Thyroid gland (tissue), 4 donors: ENCODE measurements at regions not wholly inside any gene's neighbourhood (a gene's known extent, or its start where the extent isn't known, plus 50 kb on each side); places are given as distances from the start of the nearest gene placed in this dataset.

Source experiments
- DNase-seq, 2 donors: peaks; one replicate each; pipeline ENCODE4 v3.0.0-alpha.2; 2019
- H3K27ac ChIP-seq, 3 donors: fragments of 200-600 bp; sonication (generic); 1 replicate in 2 of 3; 2 replicates in 1 of 3; pipeline ENCODE4 v1.5.1; 2016 to 2019; ENCODE audit warnings: mild to moderate bottlenecking in 1 of 3, moderate library complexity in 1 of 3
- H3K27me3 ChIP-seq: fragments of 200-600 bp; sonication (generic); one replicate; pipeline ENCODE4 v1.5.1; 2019
- H3K36me3 ChIP-seq, 2 donors: fragments of 200-600 bp; sonication (generic); one replicate each; pipeline ENCODE4 v1.5.1; 2016 to 2019
- H3K4me1 ChIP-seq, 2 donors: fragments of 200-600 bp; sonication (generic); one replicate each; pipeline ENCODE4 v1.5.1; 2017 to 2019
- H3K4me3 ChIP-seq, 3 donors: fragments of 200-600 bp; sonication (generic); replicated peaks in 1 of 3; 1 replicate in 2 of 3; 2 replicates in 1 of 3; pipeline ENCODE4 v1.5.1; 2016; ENCODE audit warnings: mild to moderate bottlenecking in 1 of 3
- H3K9me3 ChIP-seq: fragments of 200-600 bp; sonication (generic); one replicate; pipeline ENCODE4 v1.5.1; 2017
- CTCF ChIP-seq, 6 experiments: fragments of 200-600 bp in 3 of 6; fragments of 450-650 bp in 3 of 6; sonication (generic) in 3 of 6; IDR thresholded peaks; one replicate each; pipeline ENCODE4 v1.5.1; 2016 to 2019; ENCODE audit warnings: antibody characterized with exemption in 6 of 6, mild to moderate bottlenecking in 2 of 6, inconsistent platforms in 1 of 6, moderate library complexity in 1 of 6
- POLR2A ChIP-seq, 2 donors: fragments of 450-650 bp; IDR thresholded peaks; one replicate each; pipeline ENCODE4 v1.6.1; 2017; ENCODE audit warnings: antibody characterized with exemption in 2 of 2, mild to moderate bottlenecking in 2 of 2, moderate library complexity in 1 of 2
- WGBS, 2 donors: methylation state at CpG; one replicate each; pipeline ENCODE4 v1.1.5; 2017; 5-methylcytosine and 5-hydroxymethylcytosine counted together
- intact Hi-C: fragments of 100-400 bp; cut with DNase I; formaldehyde crosslinking; loops from one replicate; pipeline ENCODE4 v1.15.1; 2023

- no peaks in the 10 kb centered on the region for H3K9me3 ChIP-seq
- TF ChIP-seq POLR2A (IDR thresholded peaks at IDR 0.05) = no peak
- TF ChIP-seq CTCF (IDR thresholded peaks at IDR 0.05) = no peak
- DNase-seq = no peak
- no peak overlapping the region for H3K4me3 ChIP-seq
- H3K4me1 ChIP-seq = no peaks in the 10 kb centered on the region
- H3K36me3 ChIP-seq = no peaks in the 10 kb centered on the region
- H3K27me3 ChIP-seq = no peaks in the 10 kb centered on the region
- H3K27ac ChIP-seq = no peak overlapping the region
- intact Hi-C loops = no loop called here
- 96% methylated on average over 14 of the region's 14 CpGs for WGBS, 2 donors
Measured at GRCh38 chr6:165917576-165917975, 250.1 kb downstream of the TBXT start.

GRCh38 chr6:165915022-165915770 lies 252.2 kb upstream of the PDE10A start:
- Histone ChIP-seq H3K4me1 (peaks cover 0 to 3% of the 10 kb centered on the region in 2 donors), H3K27me3 (no peaks in the 10 kb centered on the region), H3K9me3 (no peaks in the 10 kb centered on the region), H3K27ac (no peak overlapping the region), H3K4me3 (no peak overlapping the region), H3K36me3 (no peaks in the 10 kb centered on the region)
- WGBS, 2 donors = 89 to 90% methylated on average over 10 of the region's 10 CpGs
- TF ChIP-seq CTCF (IDR thresholded peaks at IDR 0.05) (no peak), POLR2A (IDR thresholded peaks at IDR 0.05) (no peak)
- intact Hi-C loops = no loop called here
- DNase-seq = no peak

- Histone ChIP-seq H3K36me3 (no peaks in the 10 kb centered on the region), H3K4me1 (peaks cover 0 to 3% of the 10 kb centered on the region in 2 donors), H3K4me3 (no peak overlapping the region), H3K9me3 (no peaks in the 10 kb centered on the region), H3K27me3 (no peaks in the 10 kb centered on the region), H3K27ac (no peak overlapping the region)
- intact Hi-C loops = no loop called here
- no peak for DNase-seq
- WGBS, 2 donors = 80 to 90% methylated on average over 8 of the region's 8 CpGs
- TF ChIP-seq CTCF (IDR thresholded peaks at IDR 0.05) (no peak), POLR2A (IDR thresholded peaks at IDR 0.05) (no peak)
Measured at GRCh38 chr6:165913676-165914570, 250.9 kb upstream of the PDE10A start.

GRCh38 chr6:165910184-165910966 lies 247.3 kb upstream of the PDE10A start:
- peak in 1 of 2 donors; percentile 19 for DNase-seq
- Histone ChIP-seq H3K9me3 (no peaks in the 10 kb centered on the region), H3K4me3 (no peak overlapping the region), H3K36me3 (no peaks in the 10 kb centered on the region), H3K27me3 (no peaks in the 10 kb centered on the region), H3K27ac (no peak overlapping the region), H3K4me1 (peaks cover 0 to 3% of the 10 kb centered on the region in 2 donors)
- intact Hi-C loops = no loop called here
- TF ChIP-seq CTCF (IDR thresholded peaks at IDR 0.05) (no peak), POLR2A (IDR thresholded peaks at IDR 0.05) (no peak)
- WGBS, 2 donors = 66% methylated on average over 11 of the region's 11 CpGs
